H9 (cell line): ENCODE measurements at regions not wholly inside any gene's neighbourhood (a gene's known extent, or its start where the extent isn't known, plus 50 kb on each side); places are given as distances from the start of the nearest gene placed in this dataset.

Experiments used
- DNase-seq: peaks from one replicate; pipeline ENCODE4 v3.0.0-alpha.2; 2017
- H2AFZ ChIP-seq: one replicate; pipeline ENCODE4 v1.6.1; 2013; ENCODE audit warnings: mild to moderate bottlenecking, low read length, control low read depth, moderate library complexity
- H2AK5ac ChIP-seq: 2 replicates; pipeline ENCODE4 v1.6.1; 2013; ENCODE audit warnings: low read length, control low read depth, mixed read lengths; ENCODE audit not compliant: insufficient read length
- H2BK120ac ChIP-seq: one replicate; pipeline ENCODE4 v1.6.1; 2013; ENCODE audit warnings: low read depth, mild to moderate bottlenecking, low read length, control low read depth, inconsistent platforms; ENCODE audit not compliant: poor library complexity, severe bottlenecking
- H2BK12ac ChIP-seq: 2 replicates; pipeline ENCODE4 v1.6.1; 2013; ENCODE audit warnings: low read length, control low read depth, mixed read lengths, low read depth; ENCODE audit not compliant: insufficient read length
- H2BK15ac ChIP-seq: 2 replicates; pipeline ENCODE4 v1.6.1; 2013; ENCODE audit warnings: low read depth, low read length, control low read depth
- H2BK20ac ChIP-seq: one replicate; pipeline ENCODE4 v1.6.1; 2013; ENCODE audit warnings: low read depth, mild to moderate bottlenecking, low read length, control low read depth, inconsistent platforms; ENCODE audit not compliant: poor library complexity, severe bottlenecking
- H2BK5ac ChIP-seq: 2 replicates; pipeline ENCODE4 v1.6.1; 2013; ENCODE audit warnings: low read length, control low read depth, mixed read lengths; ENCODE audit not compliant: insufficient read length
- H3K14ac ChIP-seq: 2 replicates; pipeline ENCODE4 v1.6.1; 2013; ENCODE audit warnings: low read length, control low read depth; ENCODE audit not compliant: insufficient read depth
- H3K18ac ChIP-seq: 2 replicates; pipeline ENCODE4 v1.6.1; 2013; ENCODE audit warnings: low read depth, mild to moderate bottlenecking, mixed read lengths, low read length, control low read depth; ENCODE audit not compliant: insufficient read length
- H3K23ac ChIP-seq: 2 replicates; pipeline ENCODE4 v1.6.1; 2013; ENCODE audit warnings: low read length, control low read depth, mixed read lengths, low read depth; ENCODE audit not compliant: insufficient read length
- H3K23me2 ChIP-seq: 2 replicates; pipeline ENCODE4 v1.6.1; 2013; ENCODE audit warnings: low read depth, mild to moderate bottlenecking, mixed read lengths, low read length, control low read depth; ENCODE audit not compliant: insufficient read length, poor library complexity, severe bottlenecking
- H3K27ac ChIP-seq: 2 replicates; pipeline ENCODE4 v1.5.1; 2013; ENCODE audit warnings: low read length, control low read depth, mixed read lengths, low read depth; ENCODE audit not compliant: insufficient read length
- H3K27me3 ChIP-seq: 2 replicates; pipeline ENCODE4 v1.6.1; 2013; ENCODE audit warnings: low read length, control low read depth, inconsistent platforms; ENCODE audit not compliant: insufficient read depth
- H3K4ac ChIP-seq: 2 replicates; pipeline ENCODE4 v1.6.1; 2013; ENCODE audit warnings: low read depth, mild to moderate bottlenecking, control low read depth, inconsistent platforms, low read length, moderate library complexity
- H3K4me1 ChIP-seq: 2 replicates; pipeline ENCODE4 v1.6.1; 2013; ENCODE audit warnings: low read length, control low read depth, inconsistent platforms; ENCODE audit not compliant: insufficient read depth
- H3K4me2 ChIP-seq: 2 replicates; pipeline ENCODE4 v1.6.1; 2013; ENCODE audit warnings: low read length, control low read depth, mixed read lengths; ENCODE audit not compliant: insufficient read length, insufficient read depth
- H3K56ac ChIP-seq: 2 replicates; pipeline ENCODE4 v1.6.1; 2013; ENCODE audit warnings: low read depth, mild to moderate bottlenecking, mixed read lengths, low read length, control low read depth; ENCODE audit not compliant: insufficient read length
- H3K79me1 ChIP-seq: 2 replicates; pipeline ENCODE4 v1.6.1; 2013; ENCODE audit warnings: low read depth, mild to moderate bottlenecking, moderate library complexity, low read length, control low read depth, inconsistent platforms; ENCODE audit not compliant: insufficient read depth, poor library complexity, severe bottlenecking
- H3K79me2 ChIP-seq: 2 replicates; pipeline ENCODE4 v1.6.1; 2013; ENCODE audit warnings: low read length, control low read depth, inconsistent platforms; ENCODE audit not compliant: insufficient read depth
- H3K9ac ChIP-seq: 2 replicates; pipeline ENCODE4 v1.6.1; 2013; ENCODE audit warnings: low read length, control low read depth, mixed read lengths; ENCODE audit not compliant: insufficient read length; ENCODE audit errors: extremely low read depth
- H3K9me3 ChIP-seq: one replicate; pipeline ENCODE4 v1.6.1; 2013; ENCODE audit warnings: low read depth, low read length, inconsistent platforms; ENCODE audit not compliant: control insufficient read depth
- H3T11ph ChIP-seq: one replicate; pipeline ENCODE4 v1.6.1; 2013; ENCODE audit warnings: mild to moderate bottlenecking, low read length, control low read depth, inconsistent platforms
- H4K20me1 ChIP-seq: one replicate; pipeline ENCODE4 v1.6.1; 2013; ENCODE audit not compliant: control insufficient read depth, insufficient read length, insufficient read depth
- H4K5ac ChIP-seq: 2 replicates; pipeline ENCODE4 v1.6.1; 2013; ENCODE audit warnings: low read depth, mild to moderate bottlenecking, mixed read lengths, low read length, control low read depth; ENCODE audit not compliant: insufficient read length
- H4K8ac ChIP-seq: replicated peaks from 2 replicates; pipeline ENCODE4 v1.6.1; 2013; ENCODE audit warnings: low read length, control low read depth, mixed read lengths, low read depth; ENCODE audit not compliant: insufficient read length
- H4K91ac ChIP-seq: 2 replicates; pipeline ENCODE4 v1.6.1; 2013; ENCODE audit warnings: low read depth, mild to moderate bottlenecking, moderate library complexity, mixed read lengths, low read length, control low read depth; ENCODE audit not compliant: insufficient read length
- H3K27ac Mint-ChIP-seq, 3 experiments: 2 replicates in 2 of 3; 3 replicates in 1 of 3; pipeline ENCODE4 v1.8.0; 2020 to 2021; ENCODE audit warnings: mixed read lengths in 3 of 3, mild to moderate bottlenecking in 1 of 3, moderate library complexity in 1 of 3
- H3K27me3 Mint-ChIP-seq: 2 replicates; pipeline ENCODE4 v1.8.0; 2021; ENCODE audit warnings: low read depth, mild to moderate bottlenecking, moderate library complexity, mixed read lengths
- H3K36me3 Mint-ChIP-seq, 3 experiments: 2 replicates in 2 of 3; 3 replicates in 1 of 3; pipeline ENCODE4 v1.8.0; 2020 to 2021; ENCODE audit warnings: low read depth in 3 of 3, mixed read lengths in 3 of 3; ENCODE audit not compliant: insufficient read depth in 1 of 3
- H3K4me1 Mint-ChIP-seq, 2 experiments: 2 replicates each; pipeline ENCODE4 v1.8.0; 2020; ENCODE audit warnings: mixed read lengths in 2 of 2
- H3K4me3 Mint-ChIP-seq, 2 experiments: 2 replicates in 1 of 2; 3 replicates in 1 of 2; pipeline ENCODE4 v1.8.0; 2020 to 2021; ENCODE audit warnings: mild to moderate bottlenecking in 2 of 2, mixed read lengths in 2 of 2, moderate library complexity in 1 of 2
- H3K9me3 Mint-ChIP-seq, 2 experiments: 2 replicates in 1 of 2; 3 replicates in 1 of 2; pipeline ENCODE4 v1.8.0; 2020; ENCODE audit warnings: mild to moderate bottlenecking in 2 of 2, mixed read lengths in 2 of 2, moderate library complexity in 1 of 2
- WGBS: extraction: QIAGEN DNeasy Blood & Tissue Kit; methylation state at CpG from one replicate; pipeline ENCODE4 v1.1.7; 2013; ENCODE audit warnings: missing lambda C conversion rate, low lambda C conversion rate, mixed read lengths; ENCODE audit not compliant: insufficient read length; ENCODE audit errors: extremely low coverage; 5-methylcytosine and 5-hydroxymethylcytosine counted together
- TF ChIP-seq, protein P1 (sequence below): fragments of 200-600 bp; sonication (generic); conservative IDR thresholded peaks from 3 replicates; pipeline ENCODE4 v1.8.0; 2021; ENCODE audit warnings: antibody characterized with exemption, mild to moderate bottlenecking

GRCh38 chr21:23982546-23982945, 1624.7 kb downstream of the MRPL39 start:
- H3K9ac ChIP-seq, result no peak overlapping the region
- no peaks in the 10 kb centered on the region for H3K23me2 ChIP-seq
- H3K27ac ChIP-seq, result no peak overlapping the region
- no peak overlapping the region for H2BK12ac ChIP-seq
- Mint-ChIP-seq H3K4me3 (no peak overlapping the region), H3K4me1 (no peaks in the 10 kb centered on the region), H3K36me3 (peaks cover 4 to 19% (median 12%) of the 10 kb centered on the region in 3 experiments), H3K9me3 (peaks cover 66 to 70% of the 10 kb centered on the region in 2 experiments), H3K27ac (no peak overlapping the region), H3K27me3 (no peaks in the 10 kb centered on the region)
- WGBS, result no CpG with 5 or more reads among the region's 4 CpGs
- H3K56ac ChIP-seq, result no peak overlapping the region
- no peak overlapping the region for H3K4ac ChIP-seq
- H4K20me1 ChIP-seq, result no peaks in the 10 kb centered on the region
- H4K8ac ChIP-seq, result no peak overlapping the region
- no peak overlapping the region for H2BK120ac ChIP-seq
- H3K14ac ChIP-seq, result no peak overlapping the region
- no peak for DNase-seq
- H2BK15ac ChIP-seq, result no peak overlapping the region
- H3K4me1 ChIP-seq, result no peaks in the 10 kb centered on the region
- no peak overlapping the region for H4K91ac ChIP-seq
- H3K18ac ChIP-seq, result no peak overlapping the region
- no peak overlapping the region for H2BK5ac ChIP-seq
- no peak overlapping the region for H3K4me2 ChIP-seq
- no peak overlapping the region for H2AFZ ChIP-seq
- no peak overlapping the region for H2BK20ac ChIP-seq
- H3K9me3 ChIP-seq, result no peaks in the 10 kb centered on the region
- no peaks in the 10 kb centered on the region for H3K79me2 ChIP-seq
- no peaks in the 10 kb centered on the region for H3K27me3 ChIP-seq
- H3T11ph ChIP-seq, result no peak overlapping the region
- H3K23ac ChIP-seq, result no peak overlapping the region
- H4K5ac ChIP-seq, result no peak overlapping the region
- no peaks in the 10 kb centered on the region for H3K79me1 ChIP-seq
- TF ChIP-seq, protein P1, sequence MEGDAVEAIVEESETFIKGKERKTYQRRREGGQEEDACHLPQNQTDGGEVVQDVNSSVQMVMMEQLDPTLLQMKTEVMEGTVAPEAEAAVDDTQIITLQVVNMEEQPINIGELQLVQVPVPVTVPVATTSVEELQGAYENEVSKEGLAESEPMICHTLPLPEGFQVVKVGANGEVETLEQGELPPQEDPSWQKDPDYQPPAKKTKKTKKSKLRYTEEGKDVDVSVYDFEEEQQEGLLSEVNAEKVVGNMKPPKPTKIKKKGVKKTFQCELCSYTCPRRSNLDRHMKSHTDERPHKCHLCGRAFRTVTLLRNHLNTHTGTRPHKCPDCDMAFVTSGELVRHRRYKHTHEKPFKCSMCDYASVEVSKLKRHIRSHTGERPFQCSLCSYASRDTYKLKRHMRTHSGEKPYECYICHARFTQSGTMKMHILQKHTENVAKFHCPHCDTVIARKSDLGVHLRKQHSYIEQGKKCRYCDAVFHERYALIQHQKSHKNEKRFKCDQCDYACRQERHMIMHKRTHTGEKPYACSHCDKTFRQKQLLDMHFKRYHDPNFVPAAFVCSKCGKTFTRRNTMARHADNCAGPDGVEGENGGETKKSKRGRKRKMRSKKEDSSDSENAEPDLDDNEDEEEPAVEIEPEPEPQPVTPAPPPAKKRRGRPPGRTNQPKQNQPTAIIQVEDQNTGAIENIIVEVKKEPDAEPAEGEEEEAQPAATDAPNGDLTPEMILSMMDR, result no peak
- no peak overlapping the region for H2AK5ac ChIP-seq
